Activated CD8-positive, alpha-beta memory T cell treated with anti-CD3 and anti-CD28 coated beads, Interleukin-2, amount 50 U/mL, for 4 hours (primary cell): ENCODE measurements at regions not wholly inside any gene's neighbourhood (a gene's known extent, or its start where the extent isn't known, plus 50 kb on each side); places are given as distances from the start of the nearest gene placed in this dataset.
"Not testable (repeated sequence)": the region's sequence is repeated elsewhere in the genome, so short reads cannot be mapped to it uniquely, and the experiment has no call there.

Experiments used
- DNase-seq: peaks from one replicate; pipeline ENCODE4 v3.0.0-alpha.2; 2020

DNA sequence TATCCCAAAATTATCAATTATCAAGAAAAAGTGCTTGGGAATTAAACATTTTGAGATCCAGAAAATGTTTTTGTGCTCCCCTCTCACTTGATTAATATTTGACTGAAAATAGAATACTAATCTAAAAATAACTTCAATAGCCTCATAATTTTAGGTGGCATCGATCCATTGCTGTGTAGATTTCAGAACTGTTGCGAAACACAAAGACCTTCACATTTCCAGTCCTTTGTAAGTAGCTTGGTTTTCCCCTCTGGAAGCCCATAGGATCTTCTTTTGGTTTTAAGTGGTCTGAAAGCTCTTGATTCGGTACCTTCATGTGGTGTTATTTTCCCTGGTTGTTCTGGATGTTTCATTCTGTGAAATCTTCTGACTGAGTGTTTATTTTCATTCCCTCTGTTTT, 176.5 kb downstream of the NUFIP1 start:
- DNase-seq, result no peak

- DNase-seq, result no peak
These were observed 179.0 kb downstream of the NUFIP1 start for GRCh38 chr13:44810061-44810840.

- no peak for DNase-seq
These were observed 180.1 kb downstream of the NUFIP1 start for GRCh38 chr13:44809190-44809589.

DNA sequence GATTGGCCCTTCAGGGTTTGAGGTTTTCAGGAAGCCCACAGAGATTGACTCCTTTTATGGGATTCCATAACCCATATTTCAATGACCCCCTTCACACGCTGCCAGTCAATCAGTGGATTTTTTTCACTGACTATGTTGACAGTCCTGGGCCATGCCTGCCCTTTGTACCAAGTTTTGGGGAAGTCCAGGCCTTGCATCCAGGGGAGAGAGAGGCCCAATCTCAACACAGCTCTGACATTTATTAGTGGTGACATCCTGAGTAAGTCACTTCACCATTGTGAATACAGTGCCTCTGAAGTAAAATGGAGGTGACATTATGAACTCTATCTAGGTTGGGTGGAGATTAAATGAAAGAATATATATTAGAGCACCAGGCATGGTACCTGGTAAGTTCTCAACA, 181.1 kb downstream of the NUFIP1 start:
- no peak for DNase-seq

DNA sequence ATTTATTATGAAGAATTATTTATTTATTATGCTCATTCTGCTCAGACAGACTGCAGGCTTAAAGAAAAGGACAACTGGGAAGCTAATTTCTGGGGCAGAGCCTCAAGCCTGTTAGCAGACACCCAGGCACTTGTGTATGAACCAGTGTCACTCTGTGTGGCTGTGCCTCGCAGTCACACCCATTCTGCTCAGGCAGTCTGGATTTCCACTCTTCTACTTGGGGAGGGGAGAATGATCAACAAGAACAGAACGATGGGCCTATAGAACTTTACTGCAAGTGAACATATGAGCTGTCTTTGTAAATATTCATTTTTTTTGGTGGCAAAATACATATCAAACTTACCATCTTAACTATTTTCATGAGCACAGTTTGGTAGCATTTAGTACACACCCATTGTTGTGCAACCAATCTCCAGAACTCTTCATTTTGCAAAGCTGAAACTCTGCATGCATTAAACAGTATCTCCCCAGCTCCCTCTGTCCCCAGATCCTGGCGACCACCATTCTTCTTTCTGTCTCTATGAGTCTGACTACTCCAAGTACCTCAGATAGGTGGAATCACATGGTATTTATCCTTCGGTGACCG, 181.7 kb downstream of the NUFIP1 start:
- no peak for DNase-seq

DNA sequence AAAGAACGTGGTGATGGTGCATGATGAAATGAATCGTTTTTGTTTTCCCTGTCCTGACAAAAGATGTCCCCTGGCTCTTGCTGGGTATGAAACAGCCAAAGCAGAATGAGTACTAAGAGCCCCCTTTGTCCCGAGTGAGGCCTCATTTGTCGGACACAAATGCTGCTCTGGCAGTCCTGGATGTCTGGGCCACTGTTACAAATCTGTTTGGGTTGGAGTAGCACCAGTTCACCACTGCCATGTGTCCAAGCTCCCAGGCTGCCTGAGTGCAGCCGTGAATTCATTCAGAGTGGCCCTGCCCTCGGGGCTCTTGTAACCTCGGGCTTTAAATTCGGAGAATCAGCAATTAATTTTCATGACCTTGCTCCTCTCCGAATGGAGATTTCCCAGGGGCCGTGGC, 182.4 kb downstream of the NUFIP1 start:
- DNase-seq, result no peak

GRCh38 chr13:44805585-44805984, 183.7 kb downstream of the NUFIP1 start:
- DNase-seq, result no peak

DNA sequence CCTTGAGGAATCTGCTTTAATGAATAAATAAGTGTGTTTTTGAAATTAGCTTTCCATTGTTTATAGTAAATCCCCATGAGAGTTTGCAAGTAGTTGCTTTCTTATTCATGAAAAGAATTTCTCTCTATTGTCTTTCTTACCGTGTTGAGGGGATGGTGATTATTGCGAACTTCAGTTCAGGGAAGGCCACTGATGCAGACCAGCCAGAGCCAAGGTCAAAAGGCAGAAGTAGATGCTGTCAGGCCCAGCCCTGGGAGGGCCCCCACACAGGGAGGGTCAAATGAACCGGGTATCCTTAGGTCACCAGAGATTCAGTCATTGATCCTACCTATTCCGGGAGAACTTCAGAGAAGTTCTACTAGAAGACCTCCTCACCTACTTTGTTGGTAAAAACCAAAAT, 185.9 kb downstream of the NUFIP1 start:
- no peak for DNase-seq

- DNase-seq, result no peak
These were observed 186.8 kb downstream of the NUFIP1 start for GRCh38 chr13:44802491-44802890.

DNA sequence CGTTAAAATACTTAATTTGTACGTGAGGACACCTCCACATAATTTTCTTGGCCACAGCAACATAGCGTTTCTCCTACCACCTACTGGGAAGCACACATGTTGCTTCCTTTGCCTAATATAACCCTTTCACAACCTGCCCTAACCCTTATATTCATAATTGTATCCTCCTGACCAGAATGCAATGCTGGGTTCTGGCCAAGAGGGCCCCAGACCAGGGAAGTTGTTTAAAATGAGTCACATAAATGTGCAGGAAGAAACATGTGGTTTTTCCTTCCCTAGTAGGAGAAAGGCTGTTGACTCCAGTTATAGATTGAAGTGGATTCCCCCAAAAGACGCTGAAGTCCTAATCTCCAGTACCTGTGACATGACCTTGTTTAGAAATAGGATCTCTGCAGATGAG, 187.3 kb downstream of the NUFIP1 start:
- no peak for DNase-seq

GRCh38 chr13:44800626-44801025, 188.6 kb downstream of the NUFIP1 start:
- DNase-seq, result no peak

DNA sequence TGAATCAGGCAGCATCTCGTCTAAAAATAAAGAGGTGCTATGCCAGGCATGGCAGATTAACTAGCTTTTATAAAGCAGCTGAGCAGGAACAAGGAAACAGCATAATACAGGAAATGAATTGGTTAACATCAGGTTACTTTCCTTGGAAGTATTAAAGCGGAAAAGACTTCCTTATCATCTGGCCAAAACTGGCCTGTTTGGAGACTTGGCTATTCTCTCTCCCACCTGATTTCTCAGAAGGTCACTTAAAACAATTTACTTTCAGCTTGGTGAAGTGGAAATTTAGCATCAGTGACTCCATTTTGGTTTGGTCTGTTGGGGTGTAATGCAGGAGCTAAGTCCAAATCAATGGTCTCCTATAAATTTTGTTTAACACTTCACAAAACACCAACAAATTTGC, 191.6 kb downstream of the NUFIP1 start:
- no peak for DNase-seq

DNA sequence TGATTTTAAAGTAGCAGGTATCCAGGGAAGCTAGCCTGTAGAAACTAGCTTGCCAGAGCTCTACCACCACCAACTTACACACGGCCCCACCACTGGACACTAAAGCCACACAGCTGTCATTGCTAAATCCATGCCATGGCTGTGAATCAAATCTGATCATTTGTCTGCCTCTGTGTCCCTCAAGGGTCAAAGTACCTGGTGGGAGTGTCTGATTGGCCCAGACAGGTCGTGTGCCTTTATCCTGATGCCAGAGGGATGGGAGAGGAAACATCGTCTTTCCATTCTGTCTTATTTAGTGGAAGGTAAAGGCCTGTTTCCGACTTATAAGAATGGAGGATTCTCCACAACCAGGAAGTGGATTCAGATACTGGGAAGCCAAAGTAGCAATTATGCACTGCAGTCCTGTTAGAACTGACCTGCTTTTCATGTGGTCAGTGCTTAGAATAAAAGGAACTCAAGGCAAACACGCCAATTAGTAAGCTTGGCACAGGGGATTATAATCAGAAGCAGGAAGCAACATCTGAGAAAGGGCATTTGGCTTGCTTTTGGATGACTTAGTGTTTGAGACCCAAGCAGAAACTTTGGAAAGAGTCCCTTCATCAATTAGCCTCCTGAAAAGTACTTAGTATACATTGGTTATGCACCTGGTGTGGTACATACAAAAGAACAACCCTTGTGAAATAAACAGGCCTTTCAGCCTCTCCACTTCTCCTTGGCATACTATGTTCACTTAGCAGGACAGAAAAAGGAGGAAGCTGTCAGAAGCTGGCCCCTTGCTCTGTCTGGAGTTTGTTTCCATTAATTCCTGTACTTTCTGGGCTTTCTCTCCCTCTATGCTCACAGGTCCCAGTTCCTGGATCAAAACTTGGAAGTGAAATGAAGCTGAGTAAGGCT, 192.4 kb downstream of the NUFIP1 start:
- DNase-seq, result no peak

- not testable (repeated sequence) for DNase-seq
These were observed 193.2 kb downstream of the NUFIP1 start for GRCh38 chr13:44796039-44796438.

GRCh38 chr13:44795176-44795575, 194.1 kb downstream of the NUFIP1 start:
- no peak for DNase-seq

DNA sequence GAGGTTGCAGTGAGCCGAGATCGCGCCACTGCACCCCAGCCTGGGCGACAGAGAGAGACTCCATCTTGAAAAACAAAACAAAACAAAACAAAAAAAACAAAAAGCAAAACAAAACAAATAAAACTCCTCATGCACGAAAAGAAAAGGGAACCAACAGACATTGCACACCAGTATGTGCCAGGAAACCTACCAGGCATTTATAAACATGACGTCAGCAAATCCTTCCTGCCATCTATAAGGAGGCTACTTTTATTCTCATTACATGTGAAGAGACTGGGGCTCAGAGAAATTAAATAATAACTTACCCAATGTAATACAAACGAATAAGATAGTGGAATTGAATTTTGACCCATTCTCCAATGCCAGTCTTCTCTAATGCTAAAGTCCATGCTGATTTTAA, 197.2 kb downstream of the NUFIP1 start:
- no peak for DNase-seq

- DNase-seq, result no peak
These were observed 199.0 kb downstream of the NUFIP1 start for GRCh38 chr13:44790289-44790688.

DNA sequence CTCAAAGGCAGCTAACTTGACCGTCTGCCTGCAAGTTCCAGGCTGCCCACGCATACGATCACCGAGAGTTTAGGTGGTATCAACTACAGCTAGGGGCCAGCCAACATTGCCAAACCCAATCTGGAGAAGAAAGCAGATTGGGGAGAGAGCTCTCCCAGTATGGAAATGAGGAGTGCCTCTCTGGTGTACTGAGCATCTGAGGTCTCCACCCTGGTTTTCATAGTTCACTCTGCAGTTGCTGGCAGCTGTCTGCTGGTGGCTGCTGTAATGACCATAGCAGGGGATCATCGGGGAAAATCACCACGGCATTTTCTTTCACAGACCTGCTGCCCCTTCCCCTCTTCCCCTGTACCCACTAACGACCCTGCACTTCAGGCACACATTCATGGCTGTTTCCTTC, 201.7 kb downstream of the NUFIP1 start:
- DNase-seq, result no peak

- DNase-seq, result no peak
These were observed 202.5 kb downstream of the NUFIP1 start for GRCh38 chr13:44786756-44787155.

DNA sequence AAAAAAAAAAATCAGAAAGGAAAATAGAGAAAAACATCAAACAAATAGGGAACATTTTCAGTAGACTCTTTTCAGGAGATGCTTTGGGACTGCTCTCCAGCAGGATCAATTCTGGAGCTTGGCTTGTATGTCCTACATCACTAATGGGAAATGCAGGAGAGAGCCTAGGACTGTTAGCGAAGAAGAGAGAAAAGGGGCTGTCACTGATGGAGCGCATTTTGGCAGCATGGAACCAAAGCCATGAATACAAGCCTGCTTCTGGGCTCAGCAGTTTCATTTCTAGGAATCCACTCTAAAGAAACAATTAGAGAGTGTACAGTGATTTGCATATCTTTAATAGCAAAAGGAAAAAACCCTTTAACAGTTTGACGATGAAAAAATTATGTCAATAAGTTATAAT, 203.9 kb downstream of the NUFIP1 start:
- DNase-seq, result no peak

GRCh38 chr13:44784708-44785080, 204.6 kb downstream of the NUFIP1 start:
- DNase-seq, result no peak

DNA sequence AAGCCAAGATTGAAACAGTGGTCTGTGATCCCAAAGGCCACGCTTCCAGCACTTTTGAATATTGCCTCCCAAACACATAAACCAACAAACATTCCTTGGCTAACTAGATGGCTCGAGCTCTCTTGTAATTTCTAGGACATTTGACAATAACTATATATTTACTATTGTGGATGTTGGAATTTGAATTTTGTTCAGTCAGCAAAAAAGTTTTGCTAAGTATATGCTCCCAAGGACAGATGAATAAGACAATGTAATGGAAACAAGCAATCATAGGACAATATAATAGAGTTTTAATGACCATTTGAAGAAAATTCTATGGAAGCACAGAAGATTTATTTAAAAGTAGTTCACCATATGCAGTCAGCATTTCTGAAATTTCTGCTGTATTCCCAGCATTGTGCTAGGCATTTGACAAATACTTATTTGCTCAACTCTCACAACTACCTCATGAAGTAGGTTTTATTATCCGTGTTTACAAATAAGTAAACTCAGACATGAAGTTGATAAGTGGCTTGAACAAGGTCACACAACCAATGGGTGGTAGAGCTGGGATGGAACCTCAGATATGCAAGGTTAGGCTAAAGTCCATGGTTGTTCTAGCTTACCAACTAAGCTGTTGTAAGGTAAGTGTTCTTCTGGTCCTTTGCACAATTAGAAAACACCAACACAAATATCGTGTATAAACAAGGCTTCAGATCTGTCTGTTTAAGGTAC, 205.1 kb downstream of the NUFIP1 start:
- no peak for DNase-seq

DNA sequence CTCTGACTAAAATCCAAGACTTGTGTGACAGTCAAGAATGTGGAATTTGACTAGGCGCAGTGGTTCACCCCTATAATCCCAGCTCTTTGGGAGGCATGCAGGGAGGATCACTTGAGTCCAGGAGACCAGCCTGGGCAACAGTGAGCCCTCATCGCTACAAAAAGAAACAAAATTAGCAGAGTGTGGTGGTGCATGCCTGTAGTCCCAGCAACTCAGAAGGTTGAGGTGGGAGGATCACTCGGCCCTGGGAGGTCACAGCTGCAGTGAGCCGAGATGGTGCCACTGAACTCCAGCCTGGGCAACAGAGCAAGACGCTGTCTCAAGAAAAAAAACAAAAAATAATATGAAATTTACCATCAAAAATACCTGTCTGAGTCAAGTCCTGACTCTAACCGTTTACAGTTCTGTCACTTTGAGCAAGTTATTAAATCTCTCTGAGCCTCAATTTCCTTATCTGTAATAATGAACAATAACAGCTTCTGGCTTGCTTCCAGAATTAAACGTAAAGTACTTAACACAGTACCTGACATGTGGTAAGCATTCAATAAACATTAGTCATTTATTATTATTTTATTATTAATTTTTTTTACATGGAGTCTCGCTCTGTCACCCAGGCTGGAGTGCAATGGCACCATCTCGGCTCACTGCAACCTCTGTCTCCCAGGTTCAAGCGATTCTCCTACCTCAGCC, 204.6 kb upstream of the TSC22D1 start:
- no peak for DNase-seq
